Tibial nerve (tissue), 4 donors: ENCODE measurements at regions not wholly inside any gene's neighbourhood (a gene's known extent, or its start where the extent isn't known, plus 50 kb on each side); places are given as distances from the start of the nearest gene placed in this dataset.

Experiments
- CTCF ChIP-seq, 5 experiments: fragments of 200-600 bp in 3 of 5; fragments of 450-650 bp in 2 of 5; sonication (generic) in 3 of 5; IDR thresholded peaks; one replicate each; pipeline ENCODE4 v1.5.1; 2016 to 2019; ENCODE audit warnings: antibody characterized with exemption in 5 of 5, mild to moderate bottlenecking in 3 of 5, moderate library complexity in 2 of 5
- EP300 ChIP-seq, 2 donors: sonication (generic); formaldehyde crosslinking; IDR thresholded peaks; one replicate each; pipeline ENCODE4 v1.6.1; 2017; ENCODE audit warnings: antibody characterized with exemption in 2 of 2, mild to moderate bottlenecking in 1 of 2
- POLR2A ChIP-seq, 2 donors: fragments of 450-650 bp; IDR thresholded peaks; one replicate each; pipeline ENCODE4 v1.6.1; 2017; ENCODE audit warnings: antibody characterized with exemption in 2 of 2, mild to moderate bottlenecking in 2 of 2, moderate library complexity in 2 of 2

GRCh38 chr3:170730071-170730812, 139.8 kb downstream of the RPL22L1 start:
- TF ChIP-seq CTCF (IDR thresholded peaks at IDR 0.05), result no peak
- TF ChIP-seq EP300 (IDR thresholded peaks at IDR 0.05), result no peak
- TF ChIP-seq POLR2A (IDR thresholded peaks at IDR 0.05), result no peak
